ENCODE measurements at regions not wholly inside any gene's neighbourhood (a gene's known extent, or its start where the extent isn't known, plus 50 kb on each side); places are given as distances from the start of the nearest gene placed in this dataset.

GRCh38 chr4:116197317-116197809 is 888.0 kb downstream of the TRAM1L1 start:
- TF ChIP-seq GATA2 (CRISPR knock-in tag; IDR thresholded peaks at IDR 0.05) (no peak), JUND (IDR thresholded peaks at IDR 0.05) (no peak), FOXM1 (IDR thresholded peaks at IDR 0.05; ENCODE audit: low read depth) (no peak), EP300 (IDR thresholded peaks at IDR 0.05; ENCODE audit: borderline replicate concordance in 1 of 2, low read depth in 1 of 2, low read length in 1 of 2) (no peak), CHD2 (IDR thresholded peaks at IDR 0.05; ENCODE audit: low read length, partially characterized antibody) (no peak), NFIC (IDR thresholded peaks at IDR 0.05; ENCODE audit: borderline replicate concordance) (no peak), FOXJ3 (CRISPR knock-in tag; IDR thresholded peaks at IDR 0.05) (no peak), REST (IDR thresholded peaks at IDR 0.05; ENCODE audit: low read depth, low read length) (no peak), GABPA (IDR thresholded peaks at IDR 0.05; ENCODE audit: low read depth) (no peak)
